Hematopoietic multipotent progenitor cell treated with erythropoietin and hydrocortisone succinate and interleukin-3 and kit ligand, for 17 days (in vitro differentiated cells): ENCODE measurements at regions not wholly inside any gene's neighbourhood (a gene's known extent, or its start where the extent isn't known, plus 50 kb on each side); places are given as distances from the start of the nearest gene placed in this dataset.
"Not testable (repeated sequence)": the region's sequence is repeated elsewhere in the genome, so short reads cannot be mapped to it uniquely, and the experiment has no call there.

ENCODE experiments used
- DNase-seq: peaks from one replicate; pipeline ENCODE4 v3.0.0-alpha.2; 2015; ENCODE audit warnings: low spot score

DNA sequence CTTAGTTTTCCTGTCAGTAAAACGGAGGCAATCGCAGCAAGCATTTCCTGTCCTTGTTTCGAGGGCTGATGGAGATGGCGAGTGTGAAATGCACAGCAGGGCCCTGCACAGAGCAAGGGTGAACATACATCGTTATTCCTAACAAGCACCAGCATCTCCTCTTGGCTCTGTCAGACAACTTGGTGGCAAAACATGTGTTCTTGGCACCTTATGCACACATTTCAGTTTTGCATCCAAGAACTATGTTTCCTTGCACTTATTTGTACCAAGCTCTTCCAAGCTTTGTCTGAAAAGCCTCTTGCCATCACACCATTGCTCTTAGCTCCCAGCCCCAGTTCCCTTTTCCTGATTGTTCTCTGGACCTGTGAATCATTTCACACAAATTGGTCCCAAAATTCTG lies 132.9 kb upstream of the GRB10 start:
- DNase-seq: no peak

DNA sequence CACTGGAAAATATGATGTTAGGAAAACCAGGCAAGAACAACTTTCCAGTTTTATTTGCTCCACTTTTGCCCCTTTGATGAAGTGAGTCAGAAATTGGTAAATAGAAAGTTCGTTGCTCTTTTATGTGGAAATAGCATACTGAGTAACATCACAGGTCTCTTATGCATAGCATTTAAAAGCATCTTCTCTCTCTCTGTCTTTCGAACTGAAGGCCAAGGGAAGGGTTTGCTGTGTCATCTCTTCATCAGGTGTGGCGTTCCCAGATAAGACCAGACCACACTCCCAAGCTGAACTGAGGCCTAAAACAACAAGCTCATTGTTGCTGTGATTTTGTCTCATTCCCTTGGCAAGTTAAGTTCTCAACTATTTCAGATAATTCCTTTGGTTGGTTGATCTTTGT lies 131.8 kb upstream of the GRB10 start:
- DNase-seq: no peak

DNA sequence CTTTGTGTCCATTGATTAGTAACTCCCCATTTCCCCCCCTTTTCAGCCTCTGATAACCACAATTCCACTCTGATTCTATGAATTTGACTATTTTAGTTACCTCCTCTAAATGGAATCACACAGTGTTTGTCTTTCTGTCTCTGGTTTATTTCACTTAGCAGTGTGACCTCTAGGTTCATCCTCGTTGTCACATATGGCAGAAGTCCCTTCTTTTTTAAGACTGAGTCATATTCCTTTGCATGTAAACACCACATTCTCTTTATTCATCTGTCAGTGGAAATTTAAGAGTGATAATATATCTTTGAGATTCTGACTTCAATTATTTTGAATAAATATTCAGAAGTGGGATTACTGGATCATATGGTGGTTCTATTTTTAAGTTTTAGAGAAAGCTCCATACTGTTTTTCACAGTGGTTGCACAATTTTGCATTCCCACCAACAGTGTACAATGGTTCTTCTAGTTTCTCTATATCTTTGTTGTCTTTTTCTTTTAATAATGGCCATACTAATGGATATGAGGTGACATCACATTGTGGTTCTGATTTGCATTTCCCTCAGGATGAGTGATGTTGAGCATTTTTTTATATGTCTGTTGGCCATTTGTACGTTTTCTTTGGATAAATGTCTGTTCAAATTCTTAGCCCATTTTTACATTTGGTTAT lies 126.1 kb upstream of the GRB10 start:
- no peak for DNase-seq

DNA sequence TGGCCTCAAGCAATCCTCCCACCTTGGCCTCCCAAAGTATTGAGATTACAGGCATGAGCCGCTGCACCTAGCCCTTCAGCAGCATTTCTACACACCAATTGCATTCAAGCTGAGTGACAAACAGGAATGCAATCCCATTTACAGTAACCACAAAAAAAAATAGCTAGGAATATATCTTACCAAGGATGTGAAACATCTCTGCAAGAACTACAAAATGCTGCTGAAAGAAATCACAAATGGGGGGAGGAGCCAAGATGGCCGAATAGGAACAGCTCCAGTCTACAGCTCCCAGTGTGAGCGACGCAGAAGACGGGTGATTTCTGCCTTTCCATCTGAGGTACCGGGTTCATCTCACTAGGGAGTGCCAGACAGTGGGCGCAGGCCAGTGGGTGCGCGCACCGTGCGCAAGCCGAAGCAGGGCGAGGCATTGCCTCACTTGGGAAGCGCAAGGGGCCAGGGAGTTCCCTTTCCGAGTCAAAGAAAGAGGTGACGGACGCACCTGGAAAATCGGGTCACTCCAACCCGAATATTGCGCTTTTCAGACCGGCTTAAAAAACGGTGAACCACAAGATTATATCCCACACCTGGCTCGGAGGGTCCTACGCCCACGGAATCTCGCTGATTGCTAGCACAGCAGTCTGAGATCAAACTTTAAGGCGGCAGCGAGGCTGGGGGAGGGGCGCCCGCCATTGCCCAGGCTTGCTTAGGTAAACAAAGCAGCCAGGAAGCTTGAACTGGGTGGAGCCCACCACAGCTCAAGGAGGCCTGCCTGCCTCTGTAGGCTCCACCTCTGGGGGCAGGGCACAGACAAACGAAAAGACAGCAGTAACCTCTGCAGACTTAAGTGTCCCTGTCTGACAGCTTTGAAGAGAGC lies 116.1 kb upstream of the GRB10 start:
- DNase-seq: not testable (repeated sequence)

DNA sequence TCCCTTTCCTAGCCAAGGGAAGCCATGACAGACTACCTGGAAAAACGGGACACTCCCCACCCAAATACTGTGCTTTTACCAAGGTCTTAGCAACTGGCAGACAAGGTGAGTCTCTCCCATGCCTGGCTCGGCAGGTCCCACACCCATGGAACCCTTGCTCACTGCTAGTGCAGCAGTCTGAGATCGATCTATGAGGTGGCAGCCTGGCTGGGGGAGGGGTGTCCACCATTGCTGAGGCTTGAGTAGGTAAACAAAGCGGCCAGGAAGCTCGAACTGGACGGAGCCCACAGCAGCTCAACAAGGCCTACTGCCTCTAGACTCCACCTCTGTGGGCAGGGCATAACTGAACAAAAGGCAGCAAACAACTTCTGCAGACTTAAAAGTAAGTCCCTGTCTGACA lies 104.4 kb upstream of the GRB10 start:
- DNase-seq: not testable (repeated sequence)

DNA sequence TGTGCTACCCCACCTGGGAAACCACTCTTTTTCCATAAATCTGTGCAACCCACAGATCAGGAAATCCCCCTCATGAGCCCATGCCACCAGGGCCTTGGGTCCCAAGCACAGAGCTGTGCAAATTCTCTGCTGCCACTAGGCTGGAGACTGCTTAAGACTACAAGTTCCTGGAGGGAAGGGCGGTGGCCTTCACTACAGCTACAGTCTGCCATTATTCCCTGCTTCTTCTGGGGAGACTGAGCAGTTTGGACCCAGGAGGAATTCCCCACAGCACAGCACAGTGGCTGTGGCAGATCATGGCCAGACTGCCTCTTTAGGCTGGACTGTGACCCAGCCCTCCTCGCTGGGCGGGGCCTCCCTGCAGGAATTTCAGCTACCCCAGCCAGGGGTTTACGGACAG lies 89.7 kb upstream of the GRB10 start:
- no peak for DNase-seq

DNA sequence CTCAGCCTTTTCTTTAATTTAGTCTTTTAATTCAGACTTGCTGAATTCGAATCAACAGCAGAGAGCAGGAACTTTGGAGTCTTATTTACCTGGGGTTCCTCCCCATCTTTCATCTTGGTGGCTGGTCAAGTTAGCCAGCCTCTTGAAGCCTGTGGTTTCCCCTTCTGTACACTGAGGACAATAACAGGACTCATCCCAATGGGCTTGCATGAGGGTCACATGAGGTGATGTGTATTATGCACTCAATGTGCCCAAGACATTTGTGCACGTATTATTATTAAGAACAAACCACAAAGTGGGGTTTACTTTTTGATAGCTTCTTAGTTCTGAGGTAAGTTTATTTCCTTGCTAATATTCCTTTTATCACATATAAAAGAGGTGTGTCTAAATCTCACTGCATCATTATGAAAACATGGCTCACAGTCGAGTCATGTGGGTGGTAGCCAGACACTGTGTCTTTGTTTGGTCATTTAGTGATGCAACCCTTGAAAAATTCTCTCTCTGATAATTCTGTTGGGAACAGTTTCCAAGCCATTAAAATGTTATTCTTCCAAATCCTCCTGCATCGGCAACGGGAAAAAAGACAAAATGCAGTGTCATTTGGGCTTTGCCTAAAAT lies 86.5 kb upstream of the GRB10 start:
- DNase-seq: no peak

DNA sequence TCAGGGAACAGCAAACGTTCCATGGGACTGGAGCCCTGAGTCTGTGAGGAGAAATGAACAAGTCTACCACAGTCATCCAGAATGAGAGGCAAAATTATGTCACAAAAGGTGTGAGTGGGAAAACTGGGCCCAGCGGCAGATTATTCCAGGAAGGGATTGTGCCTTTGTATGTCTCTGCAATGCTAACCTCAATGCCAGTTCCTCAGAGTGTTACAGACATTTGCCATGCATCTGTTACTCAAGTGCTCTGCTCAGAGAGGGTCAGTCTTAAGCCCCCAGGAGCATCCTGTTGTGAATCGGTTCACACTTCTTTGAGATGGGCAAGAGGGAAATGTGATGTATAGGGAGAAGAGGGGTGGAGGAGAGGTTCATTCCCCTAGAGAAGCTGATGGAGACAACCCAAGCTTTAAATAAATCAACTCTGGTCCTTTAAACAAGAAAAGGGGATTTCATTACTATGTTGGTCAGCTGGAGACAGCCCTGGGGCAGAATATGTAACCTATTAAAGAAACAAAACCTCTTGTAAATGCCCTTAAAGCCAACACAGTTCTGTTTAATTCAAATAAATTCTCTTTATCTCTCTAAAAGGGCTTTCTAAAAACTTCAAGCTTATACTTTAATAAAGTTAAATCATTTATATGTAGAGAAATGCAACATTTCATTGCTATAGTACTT lies 85.9 kb upstream of the GRB10 start:
- DNase-seq: no peak

DNA sequence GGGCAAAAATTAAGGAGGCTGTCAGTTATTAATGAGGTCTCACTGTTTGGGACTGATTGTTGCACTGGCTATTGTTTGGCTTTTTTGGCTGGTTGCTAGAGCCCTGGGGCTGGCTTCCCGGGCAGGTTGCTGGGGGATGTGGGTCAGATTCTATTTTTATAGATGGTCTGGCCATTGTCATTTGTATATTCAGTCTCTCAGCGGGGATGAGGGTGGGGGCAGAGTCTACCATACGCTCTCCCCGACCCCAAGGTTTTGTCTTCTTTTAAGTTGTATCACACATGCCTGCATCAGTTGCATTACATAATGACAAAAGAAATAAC lies 84.3 kb upstream of the GRB10 start:
- DNase-seq: no peak

DNA sequence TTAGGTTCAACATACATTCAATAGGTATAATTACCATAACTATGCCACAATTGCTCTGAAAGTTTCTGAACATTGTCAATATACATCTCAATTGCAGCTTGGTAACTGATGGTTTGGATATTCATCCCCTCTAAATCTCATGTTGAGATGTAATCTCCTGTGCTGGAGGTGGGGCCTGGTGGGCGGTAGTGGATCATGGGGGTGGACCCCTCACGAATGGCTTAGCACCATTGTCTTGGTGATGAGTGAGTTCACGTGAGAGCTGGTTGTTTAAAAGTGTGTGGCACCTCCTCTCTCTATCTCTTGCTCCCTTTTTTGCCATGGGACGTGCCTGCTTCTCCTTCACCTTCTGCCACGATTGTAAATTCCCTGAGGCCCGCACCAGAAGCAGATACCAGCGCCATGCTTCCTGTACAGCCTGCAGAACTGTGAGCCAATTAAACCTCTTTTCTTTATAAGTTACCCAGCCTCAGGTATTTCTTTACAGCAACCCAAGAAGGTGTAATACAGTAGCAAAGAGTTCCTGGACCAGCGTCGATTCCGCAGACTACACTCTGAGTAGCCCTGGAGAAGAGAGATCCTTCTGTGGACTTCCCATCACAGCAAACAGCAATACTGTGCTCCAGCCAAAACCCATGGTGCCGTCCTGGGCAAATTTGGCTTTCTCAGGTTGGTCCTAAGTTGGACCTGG lies 83.8 kb upstream of the GRB10 start:
- DNase-seq: no peak

DNA sequence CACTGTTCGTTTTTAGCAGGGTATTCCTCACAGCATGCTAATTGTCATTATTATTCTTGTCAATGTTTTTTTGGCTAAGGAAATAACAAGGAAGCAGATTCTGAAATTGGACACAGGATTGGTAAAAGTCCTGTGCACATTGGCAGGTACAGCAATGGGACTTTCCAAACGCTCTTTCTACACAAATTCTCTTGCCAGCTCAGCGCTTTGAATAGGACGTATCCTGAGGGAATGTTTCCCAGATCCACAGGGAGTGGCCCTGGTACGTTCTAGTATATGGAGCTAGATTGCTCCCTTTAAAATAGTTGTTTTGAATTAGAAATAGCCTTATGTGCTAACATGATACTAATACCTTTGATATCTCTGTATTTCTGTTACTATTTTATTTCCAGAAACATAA lies 82.8 kb upstream of the GRB10 start:
- DNase-seq: no peak

DNA sequence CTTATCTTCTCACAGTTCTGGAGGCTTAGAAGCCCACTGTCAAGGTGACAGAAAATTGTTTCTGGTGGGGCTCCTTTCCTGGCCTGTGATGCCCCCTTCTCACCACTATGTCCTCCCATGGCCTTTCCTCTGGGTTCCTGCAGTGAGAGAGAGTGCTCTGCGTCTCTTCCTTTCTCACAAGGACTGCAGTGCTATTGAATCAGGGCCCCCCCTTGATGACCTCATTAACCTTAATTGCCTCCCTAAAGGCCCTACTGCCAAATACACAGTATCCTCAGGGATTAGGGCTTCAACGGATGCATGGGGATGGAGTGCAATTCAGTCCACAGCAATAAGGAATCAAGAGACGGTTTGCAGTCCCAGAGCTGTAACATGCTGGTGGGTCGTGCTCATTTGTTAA lies 82.0 kb upstream of the GRB10 start:
- DNase-seq: no peak

DNA sequence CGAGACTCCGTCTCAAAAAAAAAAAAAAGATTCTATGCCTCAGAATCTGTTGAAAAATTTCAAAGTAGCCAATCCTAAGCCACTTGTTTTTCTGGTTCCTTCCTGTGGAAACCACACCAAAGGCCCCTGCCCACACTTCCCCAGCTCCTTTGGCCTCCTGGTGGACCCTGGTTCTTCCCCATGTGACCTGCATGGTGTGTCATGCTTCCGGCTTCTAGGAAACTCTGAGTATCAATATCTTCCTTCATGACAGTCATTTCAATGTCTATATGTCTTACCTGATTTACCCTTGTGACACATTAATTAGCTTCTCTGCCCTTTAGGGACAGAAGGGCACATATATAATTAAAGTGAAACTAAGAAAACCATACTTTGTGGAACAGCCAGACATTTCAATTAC lies 80.4 kb upstream of the GRB10 start:
- no peak for DNase-seq

DNA sequence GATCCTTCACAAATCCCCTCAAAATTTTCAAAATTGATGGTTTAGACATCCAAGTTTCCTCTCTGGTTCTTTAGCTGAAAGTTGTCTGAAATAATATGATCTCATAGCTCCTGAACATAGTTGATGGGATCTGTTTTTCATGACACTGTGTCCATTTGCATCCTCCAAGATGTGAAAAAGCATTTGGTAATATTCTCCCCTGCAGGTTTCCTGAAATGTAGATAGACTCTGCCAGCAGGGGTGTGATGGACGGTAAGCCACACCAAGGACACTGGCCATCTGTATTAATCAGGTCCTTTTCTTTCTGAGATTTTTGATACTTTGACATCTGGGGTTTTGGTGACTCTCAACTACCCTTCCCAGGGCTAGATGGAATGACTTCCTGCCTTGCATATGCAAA lies 79.6 kb upstream of the GRB10 start:
- no peak for DNase-seq

DNA sequence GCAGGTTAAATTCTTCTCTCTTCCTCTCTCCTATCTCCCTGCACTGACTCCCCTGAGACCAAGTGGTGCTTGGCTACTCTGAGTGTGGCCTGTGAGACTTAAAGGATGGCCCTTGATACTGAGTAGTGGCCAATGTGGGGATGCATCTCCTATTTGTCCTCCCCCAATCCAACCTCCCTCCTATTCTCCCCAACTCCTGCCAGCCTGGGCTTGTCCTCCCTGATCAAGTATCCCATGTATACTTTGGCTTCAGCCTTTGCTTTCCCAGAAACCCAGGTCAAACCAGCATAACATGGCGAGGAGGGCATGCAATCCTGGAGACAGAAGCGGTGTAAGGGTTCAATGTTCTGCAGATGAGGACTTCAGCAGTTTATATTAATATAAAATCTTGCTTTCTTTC lies 77.9 kb upstream of the GRB10 start:
- DNase-seq: no peak

DNA sequence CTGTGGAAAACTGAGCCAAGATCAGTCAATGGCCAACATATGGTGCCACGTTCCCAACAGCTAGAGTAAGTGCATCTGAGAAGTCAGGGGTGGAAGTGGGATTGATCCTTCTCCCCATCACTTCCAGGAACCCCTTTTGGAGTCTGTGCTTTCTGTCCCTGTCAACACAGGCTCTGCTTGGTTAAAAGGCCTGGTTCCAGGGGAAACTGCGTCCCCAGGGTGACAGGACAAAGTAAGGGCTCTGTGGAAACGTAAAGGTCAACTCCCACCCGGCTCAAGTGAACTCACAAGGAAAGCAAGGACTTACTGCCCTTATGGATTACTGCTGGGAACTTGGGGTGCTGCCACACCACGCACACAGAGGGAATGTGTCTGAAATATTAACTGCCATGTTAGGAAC lies 77.5 kb upstream of the GRB10 start:
- DNase-seq: no peak

DNA sequence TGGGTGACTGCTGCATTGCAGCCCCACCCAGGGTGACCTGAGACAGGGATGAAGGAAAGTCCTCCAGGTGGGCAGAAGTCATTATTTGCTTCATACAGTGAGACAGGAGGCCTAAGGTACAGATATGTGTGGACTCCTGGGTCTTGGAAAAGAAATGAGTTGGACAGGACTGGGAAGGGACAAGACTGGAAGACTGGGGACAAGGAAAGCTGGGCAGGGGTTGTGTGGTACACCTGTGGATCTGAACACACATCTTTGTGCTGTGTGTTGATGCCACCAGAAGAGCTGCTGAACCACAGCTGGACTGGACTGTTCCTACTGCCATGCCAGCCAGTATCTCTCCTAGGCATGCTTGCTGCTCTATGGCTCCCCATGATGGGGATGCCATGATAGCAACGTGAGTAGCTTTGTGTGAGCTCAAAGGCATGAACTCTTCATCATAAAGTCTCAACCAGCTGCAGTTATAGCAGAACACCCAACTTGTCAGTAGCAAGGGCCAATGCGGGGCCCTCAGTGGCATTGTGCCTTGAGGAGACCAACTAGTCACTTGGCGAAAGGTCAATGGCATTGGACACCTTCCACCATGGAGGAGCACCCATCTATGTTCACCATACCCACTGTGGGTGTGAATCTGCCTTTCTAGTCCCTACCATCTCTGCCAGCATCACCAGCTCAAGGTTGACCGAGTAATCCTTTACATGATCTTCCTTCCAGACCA lies 76.0 kb upstream of the GRB10 start:
- DNase-seq: no peak

DNA sequence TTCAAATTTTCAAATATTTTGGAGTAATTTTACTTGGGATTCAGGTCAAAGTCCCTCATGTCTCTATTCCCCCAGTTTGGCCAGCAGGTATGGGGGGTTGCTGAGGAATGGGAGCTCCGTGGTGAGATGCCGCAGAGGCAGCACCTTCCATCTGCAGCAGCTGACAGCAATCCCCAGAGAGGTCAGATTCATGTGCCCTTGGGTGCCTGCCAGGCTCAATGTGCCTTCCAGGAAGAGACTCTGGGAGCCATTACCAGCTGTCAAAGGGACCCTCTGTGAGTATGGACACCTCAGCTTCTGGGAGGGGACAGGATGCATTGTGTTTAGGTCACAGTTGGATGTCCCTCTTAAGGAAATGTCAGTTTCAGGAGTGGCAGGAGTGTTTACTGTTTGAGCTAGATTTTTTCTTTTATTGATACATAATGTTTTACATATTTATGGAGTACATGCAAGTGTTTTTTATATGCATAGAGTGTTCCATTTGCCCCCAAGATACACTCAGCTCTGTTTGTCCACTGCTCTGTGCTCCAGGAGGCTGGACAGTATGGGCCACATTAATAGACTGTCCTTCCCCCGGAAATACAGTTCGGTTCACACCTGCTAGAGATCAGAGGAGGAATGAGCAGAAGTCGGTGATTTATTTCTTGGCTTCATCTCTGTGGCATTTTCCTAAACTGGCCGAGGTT lies 75.3 kb upstream of the GRB10 start:
- DNase-seq: no peak

DNA sequence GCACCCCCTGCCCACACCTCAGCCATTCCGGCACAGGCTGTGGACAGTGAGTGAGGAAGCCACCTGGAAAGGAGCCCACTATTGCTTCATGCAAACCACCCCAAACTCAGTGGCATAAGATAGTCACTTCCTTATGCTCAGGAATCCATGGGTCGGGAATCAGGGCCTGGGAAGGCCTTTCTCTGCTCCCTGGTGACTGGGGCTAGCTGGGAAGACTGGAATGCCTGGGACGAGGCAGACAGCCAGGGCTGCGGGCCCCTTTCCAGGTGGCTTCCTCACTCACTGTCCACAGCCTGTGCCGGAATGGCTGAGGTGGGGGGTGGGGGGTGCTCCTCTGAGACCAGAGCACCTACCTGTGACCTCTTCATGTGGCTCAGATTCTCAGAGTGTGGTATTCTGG lies 74.1 kb upstream of the GRB10 start:
- DNase-seq: no peak

DNA sequence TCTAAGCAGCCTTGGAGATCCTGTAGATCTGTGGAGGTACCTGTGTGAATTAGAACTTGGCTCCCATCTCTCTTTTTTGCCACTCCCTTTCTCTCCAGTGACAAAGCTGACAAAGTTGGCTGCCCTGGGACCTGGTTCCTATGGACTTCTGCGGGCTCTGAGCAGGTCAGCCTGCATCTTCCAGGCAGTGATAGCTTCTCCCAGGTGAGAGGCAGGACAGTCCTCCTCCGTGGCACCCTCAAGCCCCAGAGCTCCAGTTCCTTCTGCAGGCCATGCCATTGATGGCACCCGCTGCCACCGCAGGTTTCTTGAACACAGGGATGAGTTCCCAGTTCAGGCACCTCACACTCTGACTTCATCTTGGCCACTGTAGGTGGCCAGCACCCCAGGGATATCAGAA lies 73.5 kb upstream of the GRB10 start:
- DNase-seq: no peak

DNA sequence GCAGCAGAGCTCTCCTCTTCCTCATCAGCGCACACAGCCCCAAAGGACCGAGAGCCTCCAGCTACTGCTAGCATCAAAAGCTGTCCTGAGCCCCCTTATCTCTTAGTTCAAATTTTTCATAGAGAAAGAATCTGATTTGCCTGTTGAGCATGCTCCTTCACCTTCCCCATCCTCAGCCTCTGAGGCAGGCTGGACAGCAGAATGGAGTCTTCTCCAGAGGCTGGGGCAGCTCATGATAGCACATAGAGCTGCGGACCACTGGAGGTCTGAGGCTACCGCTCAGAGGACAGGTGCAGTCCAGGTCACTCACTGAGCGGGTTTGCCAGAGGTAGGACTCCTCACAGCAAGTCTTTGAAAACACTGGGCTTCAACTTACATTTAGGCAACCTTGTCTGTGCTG lies 72.8 kb upstream of the GRB10 start:
- no peak for DNase-seq
